Thyroid gland (tissue), 4 donors: ENCODE measurements at regions not wholly inside any gene's neighbourhood (a gene's known extent, or its start where the extent isn't known, plus 50 kb on each side); places are given as distances from the start of the nearest gene placed in this dataset.

Experiments used
- DNase-seq, 2 donors: peaks; one replicate each; pipeline ENCODE4 v3.0.0-alpha.2; 2019
- H3K27ac ChIP-seq, 3 donors: fragments of 200-600 bp; sonication (generic); 1 replicate in 2 of 3; 2 replicates in 1 of 3; pipeline ENCODE4 v1.5.1; 2016 to 2019; ENCODE audit warnings: mild to moderate bottlenecking in 1 of 3, moderate library complexity in 1 of 3
- H3K27me3 ChIP-seq: fragments of 200-600 bp; sonication (generic); one replicate; pipeline ENCODE4 v1.5.1; 2019
- H3K36me3 ChIP-seq, 2 donors: fragments of 200-600 bp; sonication (generic); one replicate each; pipeline ENCODE4 v1.5.1; 2016 to 2019
- H3K4me1 ChIP-seq, 2 donors: fragments of 200-600 bp; sonication (generic); one replicate each; pipeline ENCODE4 v1.5.1; 2017 to 2019
- H3K4me3 ChIP-seq, 3 donors: fragments of 200-600 bp; sonication (generic); replicated peaks in 1 of 3; 1 replicate in 2 of 3; 2 replicates in 1 of 3; pipeline ENCODE4 v1.5.1; 2016; ENCODE audit warnings: mild to moderate bottlenecking in 1 of 3
- H3K9me3 ChIP-seq: fragments of 200-600 bp; sonication (generic); one replicate; pipeline ENCODE4 v1.5.1; 2017
- POLR2A ChIP-seq, 2 donors: fragments of 450-650 bp; IDR thresholded peaks; one replicate each; pipeline ENCODE4 v1.6.1; 2017; ENCODE audit warnings: antibody characterized with exemption in 2 of 2, mild to moderate bottlenecking in 2 of 2, moderate library complexity in 1 of 2
- WGBS, 2 donors: methylation state at CpG; one replicate each; pipeline ENCODE4 v1.1.5; 2017; 5-methylcytosine and 5-hydroxymethylcytosine counted together
- intact Hi-C: fragments of 100-400 bp; cut with DNase I; formaldehyde crosslinking; loops from one replicate; pipeline ENCODE4 v1.15.1; 2023
- TF ChIP-seq, protein P1 (sequence below), 6 experiments: fragments of 200-600 bp in 3 of 6; fragments of 450-650 bp in 3 of 6; sonication (generic) in 3 of 6; IDR thresholded peaks; one replicate each; pipeline ENCODE4 v1.5.1; 2016 to 2019; ENCODE audit warnings: antibody characterized with exemption in 6 of 6, mild to moderate bottlenecking in 2 of 6, inconsistent platforms in 1 of 6, moderate library complexity in 1 of 6

DNA sequence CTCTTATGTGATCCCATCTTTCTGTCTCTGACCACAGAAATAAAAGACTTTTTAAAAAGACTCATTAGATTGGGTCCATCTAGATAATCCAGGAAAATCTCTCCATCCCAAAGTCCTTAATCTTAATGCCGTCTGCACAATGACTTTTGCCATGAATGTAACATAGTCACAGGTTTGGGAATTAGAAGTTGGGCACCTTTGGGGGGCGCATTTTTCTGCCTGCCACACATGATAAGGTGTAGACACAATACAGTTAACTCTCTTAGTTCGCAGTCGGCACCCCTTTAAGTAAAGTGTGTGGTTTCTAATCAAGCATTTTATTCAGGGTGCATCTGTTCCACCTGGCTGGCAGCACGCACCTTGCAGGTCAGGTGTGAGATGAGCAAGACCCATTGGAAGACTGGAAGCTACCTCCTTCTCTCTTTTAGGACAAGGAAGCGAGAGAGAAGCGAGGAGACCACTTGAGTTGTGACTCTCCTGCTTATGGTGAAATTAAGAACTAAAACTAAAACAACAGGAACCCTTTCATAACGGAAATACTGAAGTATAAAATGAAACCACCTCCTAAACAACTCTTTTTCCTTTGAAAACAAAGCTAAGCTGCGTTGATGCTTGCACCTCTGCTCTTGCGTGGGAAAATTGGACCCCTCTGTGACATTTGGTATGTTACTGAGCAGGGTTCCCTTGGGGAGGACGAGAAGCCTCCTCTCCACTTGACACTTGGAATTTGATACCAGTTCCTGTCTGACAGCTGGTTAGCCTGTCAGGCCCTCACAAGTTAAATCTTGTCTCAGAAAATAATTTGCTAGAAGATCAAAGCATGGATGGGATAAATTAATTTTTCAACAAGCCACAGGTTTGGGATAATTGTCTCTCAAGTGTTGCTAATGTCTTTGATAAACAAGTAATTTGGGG lies 304.6 kb upstream of the DMRT1 start:
- TF ChIP-seq, protein P1, sequence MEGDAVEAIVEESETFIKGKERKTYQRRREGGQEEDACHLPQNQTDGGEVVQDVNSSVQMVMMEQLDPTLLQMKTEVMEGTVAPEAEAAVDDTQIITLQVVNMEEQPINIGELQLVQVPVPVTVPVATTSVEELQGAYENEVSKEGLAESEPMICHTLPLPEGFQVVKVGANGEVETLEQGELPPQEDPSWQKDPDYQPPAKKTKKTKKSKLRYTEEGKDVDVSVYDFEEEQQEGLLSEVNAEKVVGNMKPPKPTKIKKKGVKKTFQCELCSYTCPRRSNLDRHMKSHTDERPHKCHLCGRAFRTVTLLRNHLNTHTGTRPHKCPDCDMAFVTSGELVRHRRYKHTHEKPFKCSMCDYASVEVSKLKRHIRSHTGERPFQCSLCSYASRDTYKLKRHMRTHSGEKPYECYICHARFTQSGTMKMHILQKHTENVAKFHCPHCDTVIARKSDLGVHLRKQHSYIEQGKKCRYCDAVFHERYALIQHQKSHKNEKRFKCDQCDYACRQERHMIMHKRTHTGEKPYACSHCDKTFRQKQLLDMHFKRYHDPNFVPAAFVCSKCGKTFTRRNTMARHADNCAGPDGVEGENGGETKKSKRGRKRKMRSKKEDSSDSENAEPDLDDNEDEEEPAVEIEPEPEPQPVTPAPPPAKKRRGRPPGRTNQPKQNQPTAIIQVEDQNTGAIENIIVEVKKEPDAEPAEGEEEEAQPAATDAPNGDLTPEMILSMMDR (IDR thresholded peaks at IDR 0.05): no peak
- TF ChIP-seq POLR2A (IDR thresholded peaks at IDR 0.05): no peak
- intact Hi-C loops: no loop called here
- 65 to 72% methylated on average over 11 of the region's 11 CpGs for WGBS, 2 donors
- no peaks in the 10 kb centered on the region for H3K27me3 ChIP-seq
- no peaks in the 10 kb centered on the region for H3K9me3 ChIP-seq
- no peak for DNase-seq
- H3K4me1 ChIP-seq: peaks cover 4 to 12% of the 10 kb centered on the region in 2 donors
- no peaks in the 10 kb centered on the region for H3K36me3 ChIP-seq
- no peak overlapping the region for H3K27ac ChIP-seq
- no peak overlapping the region for H3K4me3 ChIP-seq

DNA sequence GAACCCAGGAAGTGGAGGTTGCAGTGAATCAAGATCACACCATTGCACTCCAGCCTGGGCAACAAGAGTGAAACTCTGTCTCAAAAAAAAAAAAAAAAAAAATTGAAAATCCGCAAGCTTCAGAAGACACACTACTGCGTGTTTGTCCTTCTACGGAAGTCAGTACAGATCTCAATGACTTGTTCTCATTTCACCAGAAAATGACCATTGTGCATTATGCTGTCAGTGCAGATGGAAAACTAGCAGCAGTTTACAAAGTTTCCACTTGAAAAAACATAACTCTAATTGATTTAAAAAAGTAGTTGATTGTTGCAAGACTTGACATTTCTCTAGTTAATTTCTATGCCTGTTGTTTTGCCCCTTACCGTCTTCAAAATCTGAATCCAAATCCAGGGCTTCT lies 298.0 kb upstream of the DMRT1 start:
- DNase-seq: no peak
- no peak overlapping the region for H3K4me3 ChIP-seq
- 83 to 89% methylated on average over 4 of the region's 4 CpGs for WGBS, 2 donors
- H3K9me3 ChIP-seq: no peaks in the 10 kb centered on the region
- H3K27me3 ChIP-seq: no peaks in the 10 kb centered on the region
- no peaks in the 10 kb centered on the region for H3K36me3 ChIP-seq
- peaks cover 0 to 8% of the 10 kb centered on the region in 2 donors for H3K4me1 ChIP-seq
- intact Hi-C loops: no loop called here
- no peak overlapping the region for H3K27ac ChIP-seq
- TF ChIP-seq, protein P1 (IDR thresholded peaks at IDR 0.05): no peak
- no peak for TF ChIP-seq POLR2A (IDR thresholded peaks at IDR 0.05)

DNA sequence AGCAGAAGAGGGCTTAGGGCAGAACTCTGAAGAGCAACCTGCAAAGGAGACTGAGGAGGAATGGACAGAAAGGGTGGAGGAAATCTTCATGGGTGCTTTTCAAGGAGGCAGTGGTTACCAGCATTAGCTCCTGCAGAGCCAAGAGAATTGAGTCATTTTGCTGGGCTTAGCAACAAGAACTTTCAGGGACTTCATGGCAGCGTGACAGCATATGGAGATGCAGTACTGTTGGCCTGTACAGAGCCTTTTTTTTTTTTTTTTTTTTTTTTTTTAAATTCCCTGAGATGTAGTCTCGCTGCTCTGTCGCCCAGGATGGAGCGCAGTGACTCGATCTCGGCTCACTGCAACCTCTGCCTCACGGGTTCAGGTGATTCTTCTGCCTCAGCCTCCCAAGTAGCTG lies 296.0 kb upstream of the DMRT1 start:
- H3K27ac ChIP-seq: no peak overlapping the region
- no peak for DNase-seq
- 67 to 86% methylated on average over 7 of the region's 7 CpGs for WGBS, 2 donors

DNA sequence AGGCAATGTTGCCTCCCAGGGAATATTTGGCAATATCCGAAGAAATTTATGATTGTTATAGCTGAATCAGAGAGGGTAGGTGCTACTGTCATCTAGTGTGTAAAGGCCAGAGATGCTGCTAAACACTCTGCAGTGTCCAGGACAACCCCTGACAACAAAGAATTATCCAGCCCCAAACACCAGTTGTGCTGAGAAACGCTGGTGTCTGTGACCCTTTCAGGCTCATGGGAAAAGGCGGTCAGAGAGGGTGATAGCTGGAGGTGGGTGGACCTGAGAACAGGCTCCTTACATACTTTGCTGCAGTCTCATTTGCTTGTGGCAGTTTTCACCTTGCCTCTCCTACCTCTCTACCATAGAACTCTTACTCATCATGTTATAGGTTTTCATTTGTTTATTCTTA lies 295.3 kb upstream of the DMRT1 start:
- Histone ChIP-seq H3K4me3 (no peak overlapping the region), H3K36me3 (no peaks in the 10 kb centered on the region), H3K27me3 (no peaks in the 10 kb centered on the region), H3K9me3 (no peaks in the 10 kb centered on the region), H3K27ac (no peak overlapping the region), H3K4me1 (peaks cover 0 to 8% of the 10 kb centered on the region in 2 donors)
- WGBS, 2 donors: 57 to 71% methylated on average over 3 of the region's 3 CpGs
- intact Hi-C loops: no loop called here
- TF ChIP-seq POLR2A (IDR thresholded peaks at IDR 0.05): no peak
- TF ChIP-seq, protein P1 (IDR thresholded peaks at IDR 0.05): no peak
- DNase-seq: no peak

More for the DNA sequence above, 296.0 kb upstream of the DMRT1 start:
- H3K4me1 ChIP-seq: peaks cover 0 to 8% of the 10 kb centered on the region in 2 donors
- no peaks in the 10 kb centered on the region for H3K9me3 ChIP-seq
- H3K27me3 ChIP-seq: no peaks in the 10 kb centered on the region
- H3K36me3 ChIP-seq: no peaks in the 10 kb centered on the region
- H3K4me3 ChIP-seq: no peak overlapping the region
- TF ChIP-seq, protein P1 (IDR thresholded peaks at IDR 0.05): no peak
- no peak for TF ChIP-seq POLR2A (IDR thresholded peaks at IDR 0.05)
- intact Hi-C loops: no loop called here

DNA sequence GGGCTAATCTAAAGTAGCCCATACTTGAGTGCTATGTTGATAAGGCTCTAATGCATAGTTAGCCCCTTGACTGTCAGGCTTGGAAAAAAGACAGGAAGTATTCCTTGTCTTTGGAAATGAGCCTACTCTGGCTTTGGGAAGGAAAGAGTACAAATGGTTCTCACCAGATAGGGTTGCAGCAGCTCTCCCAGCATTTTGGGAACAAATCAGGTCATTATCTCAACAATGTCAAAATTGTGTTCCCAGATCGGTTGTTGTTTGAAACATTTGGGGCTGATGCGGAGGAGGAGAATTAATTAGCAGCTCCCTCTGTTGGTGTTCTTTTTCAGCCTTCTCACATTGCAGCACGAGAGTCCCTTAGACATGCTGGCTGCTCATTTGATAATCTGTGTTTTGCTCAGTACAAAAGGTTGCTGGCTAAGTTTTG lies 294.7 kb upstream of the DMRT1 start:
- H3K4me1 ChIP-seq: peaks cover 0 to 8% of the 10 kb centered on the region in 2 donors
- no peaks in the 10 kb centered on the region for H3K27me3 ChIP-seq
- no peaks in the 10 kb centered on the region for H3K36me3 ChIP-seq
- intact Hi-C loops: no loop called here
- no peak for DNase-seq
- H3K9me3 ChIP-seq: no peaks in the 10 kb centered on the region
- no peak for TF ChIP-seq POLR2A (IDR thresholded peaks at IDR 0.05)
- TF ChIP-seq, protein P1 (IDR thresholded peaks at IDR 0.05): peak in 4 of 6 experiments; percentile 24 to 38 (median 30)
- no peak overlapping the region for H3K4me3 ChIP-seq
- WGBS, 2 donors: 23 to 34% methylated on average over 3 of the region's 3 CpGs
- H3K27ac ChIP-seq: no peak overlapping the region
